ENCODE measurements at regions not wholly inside any gene's neighbourhood (a gene's known extent, or its start where the extent isn't known, plus 50 kb on each side); places are given as distances from the start of the nearest gene placed in this dataset.

DNA sequence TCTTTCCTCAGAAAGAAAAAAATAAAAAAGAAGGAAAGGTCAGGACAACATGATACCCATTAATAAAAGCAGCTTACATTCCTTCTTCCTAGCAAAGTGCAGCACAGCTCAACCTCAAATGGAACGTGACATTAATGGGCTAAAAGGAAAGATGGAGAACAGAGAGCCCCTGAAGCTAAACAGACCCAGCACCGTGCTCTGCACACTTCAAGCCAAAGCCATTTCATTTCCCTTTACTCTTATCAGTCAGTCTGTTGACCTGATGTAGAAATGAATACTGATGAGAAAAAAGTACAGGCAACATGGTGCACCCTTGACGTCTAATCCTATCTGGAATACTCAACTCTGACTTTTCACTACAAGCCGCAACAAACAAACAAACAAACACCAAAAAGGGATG, 57.7 kb upstream of the EDNRA start (continued):
- TF ChIP-seq, protein P1, sequence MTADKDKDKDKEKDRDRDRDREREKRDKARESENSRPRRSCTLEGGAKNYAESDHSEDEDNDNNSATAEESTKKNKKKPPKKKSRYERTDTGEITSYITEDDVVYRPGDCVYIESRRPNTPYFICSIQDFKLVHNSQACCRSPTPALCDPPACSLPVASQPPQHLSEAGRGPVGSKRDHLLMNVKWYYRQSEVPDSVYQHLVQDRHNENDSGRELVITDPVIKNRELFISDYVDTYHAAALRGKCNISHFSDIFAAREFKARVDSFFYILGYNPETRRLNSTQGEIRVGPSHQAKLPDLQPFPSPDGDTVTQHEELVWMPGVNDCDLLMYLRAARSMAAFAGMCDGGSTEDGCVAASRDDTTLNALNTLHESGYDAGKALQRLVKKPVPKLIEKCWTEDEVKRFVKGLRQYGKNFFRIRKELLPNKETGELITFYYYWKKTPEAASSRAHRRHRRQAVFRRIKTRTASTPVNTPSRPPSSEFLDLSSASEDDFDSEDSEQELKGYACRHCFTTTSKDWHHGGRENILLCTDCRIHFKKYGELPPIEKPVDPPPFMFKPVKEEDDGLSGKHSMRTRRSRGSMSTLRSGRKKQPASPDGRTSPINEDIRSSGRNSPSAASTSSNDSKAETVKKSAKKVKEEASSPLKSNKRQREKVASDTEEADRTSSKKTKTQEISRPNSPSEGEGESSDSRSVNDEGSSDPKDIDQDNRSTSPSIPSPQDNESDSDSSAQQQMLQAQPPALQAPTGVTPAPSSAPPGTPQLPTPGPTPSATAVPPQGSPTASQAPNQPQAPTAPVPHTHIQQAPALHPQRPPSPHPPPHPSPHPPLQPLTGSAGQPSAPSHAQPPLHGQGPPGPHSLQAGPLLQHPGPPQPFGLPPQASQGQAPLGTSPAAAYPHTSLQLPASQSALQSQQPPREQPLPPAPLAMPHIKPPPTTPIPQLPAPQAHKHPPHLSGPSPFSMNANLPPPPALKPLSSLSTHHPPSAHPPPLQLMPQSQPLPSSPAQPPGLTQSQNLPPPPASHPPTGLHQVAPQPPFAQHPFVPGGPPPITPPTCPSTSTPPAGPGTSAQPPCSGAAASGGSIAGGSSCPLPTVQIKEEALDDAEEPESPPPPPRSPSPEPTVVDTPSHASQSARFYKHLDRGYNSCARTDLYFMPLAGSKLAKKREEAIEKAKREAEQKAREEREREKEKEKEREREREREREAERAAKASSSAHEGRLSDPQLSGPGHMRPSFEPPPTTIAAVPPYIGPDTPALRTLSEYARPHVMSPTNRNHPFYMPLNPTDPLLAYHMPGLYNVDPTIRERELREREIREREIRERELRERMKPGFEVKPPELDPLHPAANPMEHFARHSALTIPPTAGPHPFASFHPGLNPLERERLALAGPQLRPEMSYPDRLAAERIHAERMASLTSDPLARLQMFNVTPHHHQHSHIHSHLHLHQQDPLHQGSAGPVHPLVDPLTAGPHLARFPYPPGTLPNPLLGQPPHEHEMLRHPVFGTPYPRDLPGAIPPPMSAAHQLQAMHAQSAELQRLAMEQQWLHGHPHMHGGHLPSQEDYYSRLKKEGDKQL (CRISPR knock-in tag; IDR thresholded peaks at IDR 0.05; ENCODE audit: borderline replicate concordance) = no peak
- TF ChIP-seq SMAD2 (IDR thresholded peaks at IDR 0.05; ENCODE audit: low read depth, low read length) (no peak), ZEB2 (IDR thresholded peaks at IDR 0.05) (no peak), HNRNPLL (IDR thresholded peaks at IDR 0.05; ENCODE audit: low read depth, low read length, poor library complexity, severe bottlenecking) (no peak)
- TF ChIP-seq, protein P2, sequence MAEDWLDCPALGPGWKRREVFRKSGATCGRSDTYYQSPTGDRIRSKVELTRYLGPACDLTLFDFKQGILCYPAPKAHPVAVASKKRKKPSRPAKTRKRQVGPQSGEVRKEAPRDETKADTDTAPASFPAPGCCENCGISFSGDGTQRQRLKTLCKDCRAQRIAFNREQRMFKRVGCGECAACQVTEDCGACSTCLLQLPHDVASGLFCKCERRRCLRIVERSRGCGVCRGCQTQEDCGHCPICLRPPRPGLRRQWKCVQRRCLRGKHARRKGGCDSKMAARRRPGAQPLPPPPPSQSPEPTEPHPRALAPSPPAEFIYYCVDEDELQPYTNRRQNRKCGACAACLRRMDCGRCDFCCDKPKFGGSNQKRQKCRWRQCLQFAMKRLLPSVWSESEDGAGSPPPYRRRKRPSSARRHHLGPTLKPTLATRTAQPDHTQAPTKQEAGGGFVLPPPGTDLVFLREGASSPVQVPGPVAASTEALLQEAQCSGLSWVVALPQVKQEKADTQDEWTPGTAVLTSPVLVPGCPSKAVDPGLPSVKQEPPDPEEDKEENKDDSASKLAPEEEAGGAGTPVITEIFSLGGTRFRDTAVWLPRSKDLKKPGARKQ (CRISPR knock-in tag; IDR thresholded peaks at IDR 0.05) = no peak
- TF ChIP-seq, protein P3, sequence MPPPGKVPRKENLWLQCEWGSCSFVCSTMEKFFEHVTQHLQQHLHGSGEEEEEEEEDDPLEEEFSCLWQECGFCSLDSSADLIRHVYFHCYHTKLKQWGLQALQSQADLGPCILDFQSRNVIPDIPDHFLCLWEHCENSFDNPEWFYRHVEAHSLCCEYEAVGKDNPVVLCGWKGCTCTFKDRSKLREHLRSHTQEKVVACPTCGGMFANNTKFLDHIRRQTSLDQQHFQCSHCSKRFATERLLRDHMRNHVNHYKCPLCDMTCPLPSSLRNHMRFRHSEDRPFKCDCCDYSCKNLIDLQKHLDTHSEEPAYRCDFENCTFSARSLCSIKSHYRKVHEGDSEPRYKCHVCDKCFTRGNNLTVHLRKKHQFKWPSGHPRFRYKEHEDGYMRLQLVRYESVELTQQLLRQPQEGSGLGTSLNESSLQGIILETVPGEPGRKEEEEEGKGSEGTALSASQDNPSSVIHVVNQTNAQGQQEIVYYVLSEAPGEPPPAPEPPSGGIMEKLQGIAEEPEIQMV (tag; conservative IDR thresholded peaks at IDR 0.05; ENCODE audit: low read depth) = no peak
- TF ChIP-seq, protein P4, sequence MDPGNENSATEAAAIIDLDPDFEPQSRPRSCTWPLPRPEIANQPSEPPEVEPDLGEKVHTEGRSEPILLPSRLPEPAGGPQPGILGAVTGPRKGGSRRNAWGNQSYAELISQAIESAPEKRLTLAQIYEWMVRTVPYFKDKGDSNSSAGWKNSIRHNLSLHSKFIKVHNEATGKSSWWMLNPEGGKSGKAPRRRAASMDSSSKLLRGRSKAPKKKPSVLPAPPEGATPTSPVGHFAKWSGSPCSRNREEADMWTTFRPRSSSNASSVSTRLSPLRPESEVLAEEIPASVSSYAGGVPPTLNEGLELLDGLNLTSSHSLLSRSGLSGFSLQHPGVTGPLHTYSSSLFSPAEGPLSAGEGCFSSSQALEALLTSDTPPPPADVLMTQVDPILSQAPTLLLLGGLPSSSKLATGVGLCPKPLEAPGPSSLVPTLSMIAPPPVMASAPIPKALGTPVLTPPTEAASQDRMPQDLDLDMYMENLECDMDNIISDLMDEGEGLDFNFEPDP (CRISPR knock-in tag; IDR thresholded peaks at IDR 0.05) = no peak
